ENCODE measurements at regions not wholly inside any gene's neighbourhood (a gene's known extent, or its start where the extent isn't known, plus 50 kb on each side); places are given as distances from the start of the nearest gene placed in this dataset.
"Not testable (repeated sequence)": the region's sequence is repeated elsewhere in the genome, so short reads cannot be mapped to it uniquely, and the experiment has no call there.

- no peaks in the 10 kb centered on the region for H3K36me3 Mint-ChIP-seq
- Histone ChIP-seq H3K36me3 (replicated peaks in 1 of 2; ENCODE audit: control insufficient read depth in 1 of 2, insufficient read depth in 2 of 2, low read length in 2 of 2) (no peaks in the 10 kb centered on the region), H3K27me3 (ENCODE audit: control insufficient read depth in 2 of 2, insufficient read depth in 2 of 2, low read length in 2 of 2) (no peaks in the 10 kb centered on the region), H4K20me1 (ENCODE audit: insufficient read depth, low read length) (no peaks in the 10 kb centered on the region), H3K79me2 (ENCODE audit: insufficient read depth, low read length) (no peaks in the 10 kb centered on the region), H3K9me3 (replicated peaks in 1 of 2; ENCODE audit: control insufficient read depth in 1 of 2, insufficient read depth in 1 of 2, low read length in 2 of 2) (peaks cover 7 to 13% of the 10 kb centered on the region in 2 donors), H3K4me2 (replicated peaks; ENCODE audit: extremely low read depth, low read length, poor library complexity, severe bottlenecking) (no peak overlapping the region), H3K9ac (ENCODE audit: insufficient read depth, low read length, poor library complexity, severe bottlenecking) (no peak overlapping the region), H3K4me1 (ENCODE audit: control insufficient read depth in 1 of 2, insufficient read depth in 2 of 2, low read length in 2 of 2) (no peaks in the 10 kb centered on the region), H2AFZ (ENCODE audit: insufficient read depth, low read depth, low read length, poor library complexity, severe bottlenecking) (no peak overlapping the region), H3K4me3 (replicated peaks in 1 of 3; ENCODE audit: low read depth in 2 of 3, low read length in 3 of 3) (no peak overlapping the region), H3K27ac (ENCODE audit: low read depth in 1 of 2, low read length in 2 of 2) (no peak overlapping the region)
- no peak for DNase-seq
- H3K4me3 Mint-ChIP-seq = no peak overlapping the region
- no peak overlapping the region for H3K27ac Mint-ChIP-seq
- H3K9me3 Mint-ChIP-seq = peaks cover 0 to 24% (median 7%) of the 10 kb centered on the region in 7 donors
- no peaks in the 10 kb centered on the region for H3K4me1 Mint-ChIP-seq
- intact Hi-C loops (cut with micrococcal nuclease) = no loop called here
- WGBS (ENCODE audit: insufficient coverage) = no CpG with 5 or more reads among the region's 2 CpGs
- H3K27me3 Mint-ChIP-seq (ENCODE audit: low read depth in 3 of 3) = no peaks in the 10 kb centered on the region
- TF ChIP-seq CTCF (IDR thresholded peaks at IDR 0.05) = no peak
Observed at GRCh38 chr3:89957451-89957850, 850.0 kb downstream of the EPHA3 start.

GRCh38 chr3:89958163-89958562, 850.7 kb downstream of the EPHA3 start:
- WGBS (ENCODE audit: insufficient coverage) = 40% methylated on average over 1 of the region's 9 CpGs
- H3K4me3 Mint-ChIP-seq; H3K36me3 Mint-ChIP-seq; H3K4me1 Mint-ChIP-seq; H4K20me1 ChIP-seq (ENCODE audit: insufficient read depth, low read length); intact Hi-C loops (cut with micrococcal nuclease); H3K27me3 ChIP-seq (ENCODE audit: control insufficient read depth in 2 of 2, insufficient read depth in 2 of 2, low read length in 2 of 2); H3K9ac ChIP-seq (ENCODE audit: insufficient read depth, low read length, poor library complexity, severe bottlenecking); DNase-seq; H3K36me3 ChIP-seq (replicated peaks in 1 of 2; ENCODE audit: control insufficient read depth in 1 of 2, insufficient read depth in 2 of 2, low read length in 2 of 2); H3K27me3 Mint-ChIP-seq (ENCODE audit: low read depth in 3 of 3); H3K27ac ChIP-seq (ENCODE audit: low read depth in 1 of 2, low read length in 2 of 2); H3K27ac Mint-ChIP-seq; H3K4me2 ChIP-seq (replicated peaks; ENCODE audit: extremely low read depth, low read length, poor library complexity, severe bottlenecking); H3K4me1 ChIP-seq (ENCODE audit: control insufficient read depth in 1 of 2, insufficient read depth in 2 of 2, low read length in 2 of 2); H3K4me3 ChIP-seq (replicated peaks in 1 of 3; ENCODE audit: low read depth in 2 of 3, low read length in 3 of 3); H2AFZ ChIP-seq (ENCODE audit: insufficient read depth, low read depth, low read length, poor library complexity, severe bottlenecking); H3K79me2 ChIP-seq (ENCODE audit: insufficient read depth, low read length): not testable (repeated sequence)
- H3K9me3 ChIP-seq (replicated peaks in 1 of 2; ENCODE audit: control insufficient read depth in 1 of 2, insufficient read depth in 1 of 2, low read length in 2 of 2) = peaks cover 7 to 13% of the 10 kb centered on the region in 2 donors
- H3K9me3 Mint-ChIP-seq = peaks cover 0 to 22% (median 9%) of the 10 kb centered on the region in 7 donors
